T-cell (primary cell): ENCODE measurements at regions not wholly inside any gene's neighbourhood (a gene's known extent, or its start where the extent isn't known, plus 50 kb on each side); places are given as distances from the start of the nearest gene placed in this dataset.

ENCODE experiments used
- ATAC-seq, 4 experiments: fragments of 200-7000 bp in 3 of 4; fragments of 150-1000 bp in 1 of 4; cut with Tn5 transposase; replicated peaks in 1 of 4; 1 replicate in 3 of 4; 2 replicates in 1 of 4; pipeline ENCODE4 v1.10.0; 2021; ENCODE audit warnings: moderate library complexity in 3 of 4, mild to moderate bottlenecking in 2 of 4, moderate number of reproducible peaks in 1 of 4
- CTCF ChIA-PET, 2 donors: fragments of 300-600 bp; sonication (Branson Sonifier 250); formaldehyde crosslinking; loops; one replicate each; lab custom pipeline; 2022; ENCODE audit warnings: antibody characterized with exemption in 2 of 2; lab: Charles Lee
- POLR2A ChIA-PET, 2 donors: fragments of 300-600 bp; sonication (Branson Sonifier 250); formaldehyde crosslinking; loops; one replicate each; lab custom pipeline; 2022; ENCODE audit warnings: antibody characterized with exemption in 2 of 2; lab: Charles Lee
- DNase-seq, 35 experiments: peaks; one replicate each; pipeline versions ENCODE4 v3.0.0 to v3.0.0-alpha.2; 2013 to 2023
- H3K27ac ChIP-seq: one replicate; pipeline ENCODE4 v1.5.1; 2013; ENCODE audit warnings: low read length
- H3K27me3 ChIP-seq, 2 experiments: replicated peaks in 1 of 2; 1 replicate in 1 of 2; 2 replicates in 1 of 2; pipeline versions ENCODE4 v1.6.1 to v1.7.0; 2013; ENCODE audit warnings: low read length in 1 of 2, mixed read lengths in 1 of 2; ENCODE audit not compliant: control insufficient read depth in 2 of 2, insufficient read depth in 2 of 2; ENCODE audit errors: extremely low read depth in 1 of 2
- H3K36me3 ChIP-seq, 2 donors: 1 replicate in 1 of 2; 2 replicates in 1 of 2; pipeline versions ENCODE4 v1.6.1 to v1.7.0; 2013; ENCODE audit warnings: low read length in 1 of 2; ENCODE audit not compliant: control insufficient read depth in 2 of 2, insufficient read depth in 1 of 2; ENCODE audit errors: extremely low read depth in 1 of 2
- H3K4me1 ChIP-seq, 2 experiments: 1 replicate in 1 of 2; 2 replicates in 1 of 2; pipeline versions ENCODE4 v1.6.1 to v1.7.0; 2013; ENCODE audit warnings: low read length in 2 of 2, mixed read lengths in 1 of 2; ENCODE audit not compliant: insufficient read depth in 2 of 2, control insufficient read depth in 1 of 2; ENCODE audit errors: extremely low read depth in 1 of 2
- H3K4me3 ChIP-seq, 2 donors: 1 replicate in 1 of 2; 2 replicates in 1 of 2; pipeline versions ENCODE4 v1.5.1 to v1.7.0; 2013; ENCODE audit warnings: mild to moderate bottlenecking in 2 of 2, low read length in 1 of 2, moderate library complexity in 1 of 2; ENCODE audit not compliant: control insufficient read depth in 1 of 2; ENCODE audit errors: extremely low read depth in 1 of 2
- H3K9me3 ChIP-seq: 2 replicates; pipeline ENCODE4 v1.7.0; 2013
- H3K27ac Mint-ChIP-seq, 2 donors: one replicate each; pipeline ENCODE4 v1.8.0; 2020 to 2021; ENCODE audit warnings: mild to moderate bottlenecking in 2 of 2, mixed read lengths in 2 of 2
- H3K27me3 Mint-ChIP-seq, 2 donors: one replicate each; pipeline ENCODE4 v1.8.0; 2021 to 2022; ENCODE audit warnings: mixed read lengths in 2 of 2
- H3K36me3 Mint-ChIP-seq: one replicate; pipeline ENCODE4 v1.8.0; 2021; ENCODE audit warnings: mixed read lengths
- H3K4me1 Mint-ChIP-seq, 3 donors: one replicate each; pipeline ENCODE4 v1.8.0; 2020 to 2022; ENCODE audit warnings: mixed read lengths in 3 of 3, mild to moderate bottlenecking in 1 of 3
- H3K4me3 Mint-ChIP-seq, 3 donors: one replicate each; pipeline ENCODE4 v1.8.0; 2020 to 2022; ENCODE audit warnings: mild to moderate bottlenecking in 3 of 3, mixed read lengths in 3 of 3, moderate library complexity in 3 of 3
- H3K9me3 Mint-ChIP-seq, 3 donors: one replicate each; pipeline ENCODE4 v1.8.0; 2020 to 2022; ENCODE audit warnings: mixed read lengths in 3 of 3
- WGBS: methylation state at CpG from one replicate; pipeline ENCODE4 v1.1.5; 2013; ENCODE audit warnings: missing lambda C conversion rate; ENCODE audit not compliant: insufficient coverage; 5-methylcytosine and 5-hydroxymethylcytosine counted together

DNA sequence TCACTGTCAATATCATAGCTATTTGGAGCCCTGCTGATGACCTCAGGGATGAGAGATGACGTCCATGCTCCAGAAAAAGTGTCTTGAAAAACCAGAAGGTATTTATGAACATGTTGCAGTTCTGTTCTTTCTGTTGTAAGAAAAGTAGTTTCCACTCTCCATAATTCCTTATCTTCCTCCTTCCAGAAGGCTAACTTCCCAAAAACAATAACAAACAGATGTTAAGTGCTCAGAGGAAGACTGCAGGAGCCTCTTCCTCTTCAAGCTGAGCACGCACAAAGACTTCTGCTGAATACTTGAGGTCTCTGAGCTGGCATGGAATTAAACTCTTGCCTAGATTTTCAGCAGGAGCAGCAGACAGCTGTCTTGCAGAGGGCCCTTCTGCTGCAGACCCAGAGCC lies 434.5 kb upstream of the KLHL29 start:
- CTCF ChIA-PET, result no interaction called here
- WGBS, result 14% methylated on average over 1 of the region's 2 CpGs
- Mint-ChIP-seq H3K9me3 (no peaks in the 10 kb centered on the region), H3K27ac (no peak overlapping the region), H3K36me3 (no peaks in the 10 kb centered on the region), H3K4me1 (no peaks in the 10 kb centered on the region), H3K27me3 (no peaks in the 10 kb centered on the region), H3K4me3 (no peak overlapping the region)
- no peaks in the 10 kb centered on the region for H3K36me3 ChIP-seq
- no peaks in the 10 kb centered on the region for H3K4me1 ChIP-seq
- no peak overlapping the region for H3K4me3 ChIP-seq
- H3K9me3 ChIP-seq, result no peaks in the 10 kb centered on the region
- no peak overlapping the region for H3K27ac ChIP-seq
- no peak for DNase-seq
- no peaks in the 10 kb centered on the region for H3K27me3 ChIP-seq
- POLR2A ChIA-PET, result interaction anchor here in 1 of 2 donors (0.7 kb wide), 1 partner anchor 14 kb away, joined by 3 read pairs; no protein-coding TSS in a partner anchor
- ATAC-seq, result no peak

DNA sequence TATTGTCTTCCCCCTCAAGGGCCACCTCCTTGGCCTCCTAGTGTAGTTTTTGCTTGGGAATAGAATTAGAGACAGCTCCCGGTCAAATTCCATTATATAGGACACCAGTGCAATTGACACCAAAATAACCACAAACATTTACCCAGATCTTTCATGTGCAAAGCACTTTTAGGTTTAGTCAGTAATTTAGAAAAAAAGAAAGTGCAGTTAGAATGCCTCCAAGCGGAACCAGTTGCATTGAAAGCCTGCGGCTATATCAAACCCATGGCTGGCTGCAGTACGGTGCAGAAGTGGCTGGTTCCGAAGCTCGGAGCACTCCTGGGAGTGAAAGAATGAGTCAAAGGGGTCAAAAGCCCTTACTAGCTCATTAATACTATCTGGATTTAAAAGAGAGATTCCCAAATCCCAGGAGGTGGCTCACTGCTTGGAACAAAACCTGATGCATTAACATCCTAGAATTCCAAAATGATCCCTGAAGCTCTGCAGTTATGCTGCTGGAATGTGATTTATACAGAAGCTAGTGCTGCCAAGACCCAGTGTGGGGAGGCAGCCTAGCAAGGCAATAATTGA lies 432.2 kb upstream of the KLHL29 start:
- H3K27me3 Mint-ChIP-seq, result no peaks in the 10 kb centered on the region
- 78% methylated on average over 2 of the region's 6 CpGs for WGBS
- Histone ChIP-seq H3K4me3 (no peak overlapping the region), H3K36me3 (no peaks in the 10 kb centered on the region), H3K27me3 (no peaks in the 10 kb centered on the region), H3K9me3 (no peaks in the 10 kb centered on the region), H3K27ac (no peak overlapping the region), H3K4me1 (no peaks in the 10 kb centered on the region)
- H3K27ac Mint-ChIP-seq, result no peak overlapping the region
- no peaks in the 10 kb centered on the region for H3K36me3 Mint-ChIP-seq
- DNase-seq, result no peak
- no peak overlapping the region for H3K4me3 Mint-ChIP-seq
- POLR2A ChIA-PET, result no interaction called here
- CTCF ChIA-PET, result interaction anchor here in 1 of 2 donors (0.6 kb wide), 1 partner anchor 182 kb away, joined by 3 read pairs; no protein-coding TSS in a partner anchor
- no peaks in the 10 kb centered on the region for H3K4me1 Mint-ChIP-seq
- no peak for ATAC-seq
- peaks cover 0 to 2% (median 0%) of the 10 kb centered on the region in 3 donors for H3K9me3 Mint-ChIP-seq

DNA sequence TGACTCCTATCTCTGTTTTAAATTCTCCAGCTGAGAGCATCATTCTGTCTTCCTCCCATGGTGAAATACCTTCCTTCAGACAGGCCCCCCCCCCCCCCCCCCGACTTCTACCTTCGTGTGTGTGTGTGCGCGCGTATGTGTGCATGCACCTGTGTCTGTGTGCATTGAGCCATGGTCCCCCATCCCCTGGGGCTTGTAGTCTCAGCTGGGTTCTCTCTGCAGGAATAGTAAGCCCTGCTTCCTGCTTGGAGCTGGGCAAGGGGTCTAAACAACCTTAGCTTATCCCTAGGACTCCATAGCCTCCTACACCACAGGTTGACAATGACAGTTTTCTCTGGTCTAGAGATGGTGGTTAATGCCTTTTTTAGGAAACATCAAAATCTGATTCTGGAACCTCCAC lies 427.5 kb upstream of the KLHL29 start:
- Histone ChIP-seq H3K4me1 (no peaks in the 10 kb centered on the region), H3K36me3 (no peaks in the 10 kb centered on the region), H3K27me3 (no peaks in the 10 kb centered on the region), H3K4me3 (no peak overlapping the region), H3K27ac (no peak overlapping the region), H3K9me3 (no peaks in the 10 kb centered on the region)
- ChIA-PET CTCF (no interaction called here), POLR2A (no interaction called here)
- no peaks in the 10 kb centered on the region for H3K36me3 Mint-ChIP-seq
- peaks cover 0 to 2% (median 0%) of the 10 kb centered on the region in 3 donors for H3K9me3 Mint-ChIP-seq
- H3K27me3 Mint-ChIP-seq, result no peaks in the 10 kb centered on the region
- ATAC-seq (no peak), DNase-seq (no peak)
- no peak overlapping the region for H3K4me3 Mint-ChIP-seq
- no CpG with 5 or more reads among the region's 5 CpGs for WGBS
- H3K4me1 Mint-ChIP-seq, result no peaks in the 10 kb centered on the region
- H3K27ac Mint-ChIP-seq, result no peak overlapping the region

DNA sequence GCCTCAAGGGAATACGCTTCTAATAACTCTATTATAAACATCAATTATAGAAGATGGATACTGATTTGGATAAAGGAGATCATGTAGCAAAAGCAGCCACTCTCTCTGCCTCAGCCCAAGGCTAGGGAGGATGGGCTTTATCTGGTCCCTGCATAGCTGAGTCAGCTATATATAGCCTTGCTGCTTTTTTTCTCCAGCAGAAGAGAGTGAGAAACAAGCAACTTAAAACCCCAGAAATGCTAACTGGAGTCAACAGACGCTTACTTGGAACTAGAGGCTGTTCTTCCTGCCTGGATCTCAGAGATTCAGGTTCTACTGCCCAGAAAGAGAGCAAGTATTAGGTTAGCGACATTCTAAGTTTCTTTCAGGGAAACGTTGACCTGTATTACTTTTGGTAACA lies 426.7 kb upstream of the KLHL29 start:
- Histone ChIP-seq H3K4me1 (no peaks in the 10 kb centered on the region), H3K4me3 (no peak overlapping the region), H3K9me3 (no peaks in the 10 kb centered on the region), H3K27ac (no peak overlapping the region), H3K27me3 (no peaks in the 10 kb centered on the region), H3K36me3 (no peaks in the 10 kb centered on the region)
- H3K27me3 Mint-ChIP-seq, result no peaks in the 10 kb centered on the region
- no peak overlapping the region for H3K4me3 Mint-ChIP-seq
- H3K4me1 Mint-ChIP-seq, result no peaks in the 10 kb centered on the region
- ChIA-PET CTCF (no interaction called here), POLR2A (no interaction called here)
- no peak overlapping the region for H3K27ac Mint-ChIP-seq
- DNase-seq, result no peak
- no peak for ATAC-seq
- peaks cover 0 to 2% (median 0%) of the 10 kb centered on the region in 3 donors for H3K9me3 Mint-ChIP-seq
- 89% methylated on average over 3 of the region's 4 CpGs for WGBS
- H3K36me3 Mint-ChIP-seq, result no peaks in the 10 kb centered on the region

DNA sequence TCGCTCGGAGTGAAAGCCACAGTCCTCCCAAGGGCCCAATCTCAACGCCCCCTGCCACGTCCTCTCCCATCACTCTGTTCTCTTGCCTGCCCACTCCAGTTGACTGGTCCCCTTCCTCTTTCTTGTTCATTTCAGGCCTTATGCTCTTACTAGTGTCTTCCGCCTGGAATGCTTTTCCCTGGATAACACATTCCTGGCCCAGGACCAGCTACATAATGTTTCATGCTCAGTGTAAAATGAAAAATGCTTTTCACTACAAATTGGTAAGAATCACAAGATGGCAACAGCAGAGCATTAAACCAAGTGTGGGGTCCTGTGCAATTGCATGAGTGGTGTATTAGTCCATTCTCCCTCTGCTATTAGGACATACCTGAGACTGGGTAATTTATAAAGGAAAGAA lies 417.2 kb upstream of the KLHL29 start:
- H3K4me3 Mint-ChIP-seq, result no peak overlapping the region
- ATAC-seq (no peak), DNase-seq (no peak)
- H3K27ac Mint-ChIP-seq, result no peak overlapping the region
- CTCF ChIA-PET, result no interaction called here
- H3K27me3 ChIP-seq, result peaks cover 0 to 3% of the 10 kb centered on the region in 2 experiments
- no peaks in the 10 kb centered on the region for H3K4me1 ChIP-seq
- POLR2A ChIA-PET, result no interaction called here
- no peak overlapping the region for H3K27ac ChIP-seq
- H3K36me3 ChIP-seq, result no peaks in the 10 kb centered on the region
- no peaks in the 10 kb centered on the region for H3K36me3 Mint-ChIP-seq
- H3K4me3 ChIP-seq, result no peak overlapping the region
- no peaks in the 10 kb centered on the region for H3K4me1 Mint-ChIP-seq
- H3K9me3 ChIP-seq, result no peaks in the 10 kb centered on the region
- H3K9me3 Mint-ChIP-seq, result no peaks in the 10 kb centered on the region
- 72% methylated on average over 4 of the region's 5 CpGs for WGBS
- peaks cover 2 to 9% of the 10 kb centered on the region in 2 donors for H3K27me3 Mint-ChIP-seq

DNA sequence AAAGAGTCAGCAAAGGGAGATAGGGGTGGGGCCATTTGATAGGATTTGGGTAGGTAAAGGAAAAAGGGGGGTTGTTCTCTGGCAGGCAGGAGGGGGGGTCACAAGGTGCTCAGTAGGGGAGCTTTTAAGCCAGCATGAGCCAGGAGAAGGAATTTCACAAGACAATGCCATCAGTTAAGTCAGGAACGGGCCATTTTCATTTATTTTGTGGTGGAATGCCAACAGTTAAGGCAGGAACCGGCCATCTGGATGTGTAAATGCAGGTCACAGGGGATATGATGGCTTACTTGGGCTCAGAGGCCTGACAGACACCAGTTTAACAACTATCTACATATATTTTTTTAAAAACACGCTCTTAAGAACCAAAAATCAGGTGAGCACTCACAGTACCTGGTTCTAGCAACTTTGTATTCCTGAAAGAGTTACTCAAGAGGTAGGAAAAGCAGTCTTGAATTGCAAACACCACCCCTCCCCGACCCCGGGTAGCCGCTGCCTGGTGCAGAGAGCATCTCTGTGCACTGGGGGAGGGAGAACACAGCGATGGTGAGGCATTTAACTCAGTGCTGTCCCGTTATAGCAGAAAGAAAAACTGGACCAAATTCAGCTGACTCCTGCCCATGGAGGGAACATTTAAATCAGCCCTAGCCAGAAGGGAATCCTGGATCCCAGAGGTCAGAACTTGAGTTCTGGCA lies 414.5 kb upstream of the KLHL29 start:
- no peaks in the 10 kb centered on the region for H3K9me3 Mint-ChIP-seq
- Histone ChIP-seq H3K4me1 (no peaks in the 10 kb centered on the region), H3K27me3 (peaks cover 0 to 3% of the 10 kb centered on the region in 2 experiments), H3K36me3 (no peaks in the 10 kb centered on the region), H3K27ac (no peak overlapping the region), H3K9me3 (no peaks in the 10 kb centered on the region), H3K4me3 (no peak overlapping the region)
- ChIA-PET POLR2A (no interaction called here), CTCF (no interaction called here)
- no peaks in the 10 kb centered on the region for H3K4me1 Mint-ChIP-seq
- no peak overlapping the region for H3K27ac Mint-ChIP-seq
- no peaks in the 10 kb centered on the region for H3K36me3 Mint-ChIP-seq
- 54% methylated on average over 4 of the region's 8 CpGs for WGBS
- no peak for DNase-seq
- H3K27me3 Mint-ChIP-seq, result peaks cover 2 to 9% of the 10 kb centered on the region in 2 donors
- ATAC-seq, result no peak
- no peak overlapping the region for H3K4me3 Mint-ChIP-seq
